DND-41 (cell line): ENCODE measurements at regions not wholly inside any gene's neighbourhood (a gene's known extent, or its start where the extent isn't known, plus 50 kb on each side); places are given as distances from the start of the nearest gene placed in this dataset.

Experiments used
- ATAC-seq: fragments of 200-7000 bp; cut with Tn5 transposase; 3 replicates; pipeline ENCODE4 v1.9.1; 2021; ENCODE audit warnings: low read depth; ENCODE audit not compliant: insufficient read depth
- DNase-seq: peaks from one replicate; pipeline ENCODE4 v3.0.0-alpha.2; 2020
- H2AFZ ChIP-seq: 2 replicates; pipeline ENCODE4 v1.6.0; 2012; ENCODE audit warnings: low read depth, low read length
- H3K27ac ChIP-seq: 2 replicates; pipeline ENCODE4 v1.5.1; 2012; ENCODE audit warnings: low read length, inconsistent platforms
- H3K27me3 ChIP-seq: fragments of 200-600 bp; sonication (generic); 2 replicates; pipeline ENCODE4 v1.6.0; 2012; ENCODE audit warnings: low read length, mild to moderate bottlenecking, inconsistent platforms; ENCODE audit not compliant: insufficient read depth, poor library complexity
- H3K36me3 ChIP-seq: 2 replicates; pipeline ENCODE4 v1.5.1; 2012; ENCODE audit warnings: low read length, inconsistent platforms; ENCODE audit not compliant: insufficient read depth
- H3K4me1 ChIP-seq: 2 replicates; pipeline ENCODE4 v1.5.1; 2012; ENCODE audit warnings: mild to moderate bottlenecking, low read length; ENCODE audit not compliant: insufficient read depth
- H3K4me2 ChIP-seq: 2 replicates; pipeline ENCODE4 v1.6.0; 2012; ENCODE audit warnings: mild to moderate bottlenecking, moderate library complexity, low read length, inconsistent platforms; ENCODE audit not compliant: insufficient read depth
- H3K4me3 ChIP-seq, 2 experiments: fragments of 200-600 bp in 1 of 2; shearing (Covaris generic) in 1 of 2; 2 replicates each; pipeline ENCODE4 v1.5.1; 2012 to 2016; ENCODE audit warnings: inconsistent platforms in 2 of 2, low read length in 2 of 2, mild to moderate bottlenecking in 2 of 2, low read depth in 1 of 2, moderate library complexity in 1 of 2
- H3K79me2 ChIP-seq: 2 replicates; pipeline ENCODE4 v1.6.0; 2012; ENCODE audit warnings: low read length, inconsistent platforms; ENCODE audit not compliant: insufficient read depth
- H3K9ac ChIP-seq: 2 replicates; pipeline ENCODE4 v1.6.0; 2012; ENCODE audit warnings: low read depth, mild to moderate bottlenecking, inconsistent platforms, low read length, moderate library complexity
- H3K9me3 ChIP-seq: 2 replicates; pipeline ENCODE4 v1.5.1; 2012; ENCODE audit warnings: low read length, moderate library complexity, mild to moderate bottlenecking, inconsistent platforms; ENCODE audit not compliant: insufficient read depth, severe bottlenecking
- H4K20me1 ChIP-seq: 2 replicates; pipeline ENCODE4 v1.6.0; 2012; ENCODE audit warnings: low read length; ENCODE audit not compliant: insufficient read depth
- EZH2 ChIP-seq: IDR thresholded peaks from 3 replicates; pipeline ENCODE4 v1.6.1; 2012; ENCODE audit warnings: borderline replicate concordance, low read depth, mild to moderate bottlenecking, moderate library complexity, low read length, inconsistent platforms; ENCODE audit not compliant: severe bottlenecking
- TF ChIP-seq, protein P1 (sequence below): IDR thresholded peaks from 2 replicates; pipeline ENCODE4 v1.5.1; 2012; ENCODE audit warnings: borderline replicate concordance, low read length, moderate library complexity, mild to moderate bottlenecking; ENCODE audit not compliant: poor library complexity, severe bottlenecking; ENCODE audit errors: extremely low read depth

DNA sequence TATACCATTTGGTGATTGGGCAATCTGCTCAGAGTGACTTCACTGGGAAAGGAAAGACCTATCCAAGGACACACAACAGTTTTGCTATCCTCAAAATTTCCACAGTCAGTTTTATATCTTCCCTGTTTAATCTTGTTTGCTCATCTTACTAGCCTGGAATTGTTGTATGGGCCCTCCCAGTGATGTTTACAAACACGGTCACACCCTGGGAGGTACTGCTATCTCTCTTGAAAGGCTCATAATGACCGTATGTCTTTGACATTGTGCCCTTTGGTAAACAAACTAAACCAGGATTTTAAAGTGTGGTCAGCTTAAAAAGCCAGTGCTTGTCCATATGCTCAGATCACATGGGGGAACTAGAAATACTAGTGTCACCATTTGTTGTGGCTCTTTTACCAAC, 277.0 kb downstream of the CDH2 start:
- H3K4me1 ChIP-seq = no peaks in the 10 kb centered on the region

DNA sequence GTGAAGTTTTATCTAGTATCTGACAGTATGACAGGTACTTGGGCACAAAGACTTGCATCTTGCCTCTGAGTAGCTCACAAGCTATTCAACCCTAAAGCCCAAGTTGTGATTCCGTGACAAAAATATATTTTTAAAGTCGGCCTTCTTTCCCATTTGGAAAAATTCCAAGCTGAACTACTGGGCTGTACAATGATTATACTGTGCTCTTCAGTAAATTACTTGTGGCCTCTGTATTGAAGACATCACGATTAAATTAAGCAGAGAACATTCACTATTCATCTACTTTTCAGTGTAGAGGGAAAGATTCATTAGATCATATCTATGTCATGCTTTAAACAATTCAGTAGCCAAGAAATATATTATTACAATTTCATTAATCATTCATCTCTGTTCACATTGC, 282.2 kb downstream of the CDH2 start:
- Histone ChIP-seq H3K9ac (no peak overlapping the region), H3K27me3 (no peaks in the 10 kb centered on the region), H2AFZ (no peak overlapping the region), H4K20me1 (no peaks in the 10 kb centered on the region), H3K4me2 (no peak overlapping the region), H3K4me1 (no peaks in the 10 kb centered on the region), H3K9me3 (no peaks in the 10 kb centered on the region), H3K27ac (no peak overlapping the region), H3K79me2 (no peaks in the 10 kb centered on the region), H3K36me3 (no peaks in the 10 kb centered on the region), H3K4me3 (no peak overlapping the region)
- ATAC-seq = no peak
- TF ChIP-seq EZH2 = no peak
- TF ChIP-seq, protein P1, sequence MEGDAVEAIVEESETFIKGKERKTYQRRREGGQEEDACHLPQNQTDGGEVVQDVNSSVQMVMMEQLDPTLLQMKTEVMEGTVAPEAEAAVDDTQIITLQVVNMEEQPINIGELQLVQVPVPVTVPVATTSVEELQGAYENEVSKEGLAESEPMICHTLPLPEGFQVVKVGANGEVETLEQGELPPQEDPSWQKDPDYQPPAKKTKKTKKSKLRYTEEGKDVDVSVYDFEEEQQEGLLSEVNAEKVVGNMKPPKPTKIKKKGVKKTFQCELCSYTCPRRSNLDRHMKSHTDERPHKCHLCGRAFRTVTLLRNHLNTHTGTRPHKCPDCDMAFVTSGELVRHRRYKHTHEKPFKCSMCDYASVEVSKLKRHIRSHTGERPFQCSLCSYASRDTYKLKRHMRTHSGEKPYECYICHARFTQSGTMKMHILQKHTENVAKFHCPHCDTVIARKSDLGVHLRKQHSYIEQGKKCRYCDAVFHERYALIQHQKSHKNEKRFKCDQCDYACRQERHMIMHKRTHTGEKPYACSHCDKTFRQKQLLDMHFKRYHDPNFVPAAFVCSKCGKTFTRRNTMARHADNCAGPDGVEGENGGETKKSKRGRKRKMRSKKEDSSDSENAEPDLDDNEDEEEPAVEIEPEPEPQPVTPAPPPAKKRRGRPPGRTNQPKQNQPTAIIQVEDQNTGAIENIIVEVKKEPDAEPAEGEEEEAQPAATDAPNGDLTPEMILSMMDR = no peak
- DNase-seq = no peak

More for the DNA sequence above, 277.0 kb downstream of the CDH2 start:
- no peak for TF ChIP-seq EZH2
- TF ChIP-seq, protein P1 = no peak
- H3K4me2 ChIP-seq = no peak overlapping the region
- H3K36me3 ChIP-seq = no peaks in the 10 kb centered on the region
- H3K9me3 ChIP-seq = no peaks in the 10 kb centered on the region
- H3K9ac ChIP-seq = no peak overlapping the region
- H3K79me2 ChIP-seq = no peaks in the 10 kb centered on the region
- no peaks in the 10 kb centered on the region for H3K27me3 ChIP-seq
- H3K27ac ChIP-seq = no peak overlapping the region
- H4K20me1 ChIP-seq = no peaks in the 10 kb centered on the region
- H3K4me3 ChIP-seq = no peak overlapping the region
- DNase-seq (no peak), ATAC-seq (no peak)
- no peak overlapping the region for H2AFZ ChIP-seq

DNA sequence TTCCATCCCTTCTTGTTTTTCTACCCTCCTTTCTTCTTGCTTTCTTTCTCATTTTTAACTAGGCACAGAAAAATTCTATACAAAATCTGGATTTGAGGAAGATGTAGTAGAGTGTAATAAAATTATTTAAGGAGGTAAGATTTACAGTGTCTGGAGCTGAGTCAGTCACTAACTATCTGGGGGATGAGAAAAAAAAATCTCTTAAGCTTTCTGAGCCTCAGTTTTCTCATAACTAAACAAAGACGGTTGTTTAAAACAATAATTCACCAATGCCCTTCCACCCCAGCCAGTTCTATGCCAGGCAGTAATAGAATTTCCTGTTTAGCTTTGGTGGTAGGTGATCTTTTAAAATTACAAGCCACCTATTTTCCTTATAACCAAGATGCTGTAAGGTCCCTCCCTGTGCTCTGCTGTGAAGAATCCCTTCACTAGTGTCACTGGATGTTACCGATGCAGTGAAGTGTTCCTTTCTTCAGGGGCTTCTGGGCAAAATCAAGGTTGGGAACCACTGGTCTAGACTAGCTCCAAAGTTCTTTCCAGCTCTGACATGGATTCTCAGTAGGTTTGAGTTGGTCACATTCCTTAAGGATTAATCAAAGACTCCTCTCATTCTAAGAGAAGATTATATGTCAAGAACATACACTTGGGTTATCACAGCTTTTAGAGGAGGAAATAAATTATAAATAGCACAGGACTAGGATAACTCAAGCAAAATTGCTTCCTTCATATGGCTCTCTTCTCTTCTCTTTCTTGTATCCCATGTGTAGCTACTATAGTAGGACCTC, 289.0 kb downstream of the CDH2 start:
- ATAC-seq (no peak), DNase-seq (no peak)
- Histone ChIP-seq H3K9me3 (no peaks in the 10 kb centered on the region), H3K27ac (no peak overlapping the region), H3K27me3 (no peaks in the 10 kb centered on the region), H3K79me2 (no peaks in the 10 kb centered on the region), H4K20me1 (no peaks in the 10 kb centered on the region), H3K9ac (no peak overlapping the region), H3K4me2 (no peak overlapping the region), H3K36me3 (no peaks in the 10 kb centered on the region), H3K4me3 (no peak overlapping the region), H2AFZ (no peak overlapping the region), H3K4me1 (no peaks in the 10 kb centered on the region)
- no peak for TF ChIP-seq EZH2
- TF ChIP-seq, protein P1 = no peak

DNA sequence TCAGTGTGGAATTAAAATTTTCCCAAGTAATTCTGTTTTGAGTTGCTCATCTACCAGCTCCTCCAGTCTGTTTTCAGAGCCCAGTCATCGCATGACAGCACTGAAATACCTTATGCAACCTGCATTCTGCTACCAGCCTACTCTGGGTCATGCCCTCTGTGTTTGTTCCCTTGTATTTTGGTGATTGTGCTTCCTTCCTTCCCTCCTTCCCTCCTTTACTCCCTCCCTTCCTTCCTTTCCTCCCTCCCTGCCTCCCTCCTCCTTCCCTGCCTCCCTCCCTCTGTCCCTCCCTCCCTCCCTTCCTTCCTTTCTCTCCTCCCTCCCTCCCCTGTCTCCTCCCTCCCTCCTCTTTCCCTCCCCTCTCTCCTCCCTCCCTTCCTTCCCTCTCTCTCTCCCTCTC, 289.6 kb downstream of the CDH2 start:
- Histone ChIP-seq H2AFZ (no peak overlapping the region), H3K9me3 (no peaks in the 10 kb centered on the region), H3K9ac (no peak overlapping the region), H3K4me3 (no peak overlapping the region), H4K20me1 (no peaks in the 10 kb centered on the region), H3K27ac (no peak overlapping the region), H3K27me3 (no peaks in the 10 kb centered on the region), H3K4me2 (no peak overlapping the region), H3K4me1 (no peaks in the 10 kb centered on the region), H3K36me3 (no peaks in the 10 kb centered on the region), H3K79me2 (no peaks in the 10 kb centered on the region)
- DNase-seq (no peak), ATAC-seq (no peak)
- no peak for TF ChIP-seq EZH2
- TF ChIP-seq, protein P1 = no peak
